Kidney epithelial cell (primary cell): ENCODE measurements at regions not wholly inside any gene's neighbourhood (a gene's known extent, or its start where the extent isn't known, plus 50 kb on each side); places are given as distances from the start of the nearest gene placed in this dataset.

ENCODE experiments used
- DNase-seq: peaks from one replicate; pipeline ENCODE4 v3.0.0-alpha.2; 2010; ENCODE audit warnings: low read depth
- H3K27me3 ChIP-seq: 2 replicates; pipeline ENCODE4 v1.6.0; 2011; ENCODE audit warnings: low read length; ENCODE audit not compliant: control insufficient read depth, insufficient read depth
- H3K36me3 ChIP-seq: 2 replicates; pipeline ENCODE4 v1.5.1; 2011; ENCODE audit warnings: low read length; ENCODE audit not compliant: control insufficient read depth, insufficient read depth
- H3K4me3 ChIP-seq: 2 replicates; pipeline ENCODE4 v1.5.1; 2011; ENCODE audit warnings: low read depth, mild to moderate bottlenecking, control low read depth, low read length
- CTCF ChIP-seq: IDR thresholded peaks from 2 replicates; pipeline ENCODE4 v1.5.1; 2011; ENCODE audit warnings: mild to moderate bottlenecking, moderate library complexity, low read length, control low read depth, inconsistent platforms; ENCODE audit not compliant: insufficient read depth, poor library complexity, severe bottlenecking

GRCh38 chr5:99949361-99949760 is 585.8 kb upstream of the FAM174A start:
- H3K4me3 ChIP-seq, result no peak overlapping the region
- no peak for TF ChIP-seq CTCF
- no peak for DNase-seq

GRCh38 chr5:99948850-99949249 is 586.3 kb upstream of the FAM174A start:
- TF ChIP-seq CTCF, result no peak
- no peak for DNase-seq
- Histone ChIP-seq H3K27me3 (no peaks in the 10 kb centered on the region), H3K4me3 (no peak overlapping the region), H3K36me3 (no peaks in the 10 kb centered on the region)

More at GRCh38 chr5:99949361-99949760, 585.8 kb upstream of the FAM174A start:
- Histone ChIP-seq H3K36me3 (no peaks in the 10 kb centered on the region), H3K27me3 (no peaks in the 10 kb centered on the region)

DNA sequence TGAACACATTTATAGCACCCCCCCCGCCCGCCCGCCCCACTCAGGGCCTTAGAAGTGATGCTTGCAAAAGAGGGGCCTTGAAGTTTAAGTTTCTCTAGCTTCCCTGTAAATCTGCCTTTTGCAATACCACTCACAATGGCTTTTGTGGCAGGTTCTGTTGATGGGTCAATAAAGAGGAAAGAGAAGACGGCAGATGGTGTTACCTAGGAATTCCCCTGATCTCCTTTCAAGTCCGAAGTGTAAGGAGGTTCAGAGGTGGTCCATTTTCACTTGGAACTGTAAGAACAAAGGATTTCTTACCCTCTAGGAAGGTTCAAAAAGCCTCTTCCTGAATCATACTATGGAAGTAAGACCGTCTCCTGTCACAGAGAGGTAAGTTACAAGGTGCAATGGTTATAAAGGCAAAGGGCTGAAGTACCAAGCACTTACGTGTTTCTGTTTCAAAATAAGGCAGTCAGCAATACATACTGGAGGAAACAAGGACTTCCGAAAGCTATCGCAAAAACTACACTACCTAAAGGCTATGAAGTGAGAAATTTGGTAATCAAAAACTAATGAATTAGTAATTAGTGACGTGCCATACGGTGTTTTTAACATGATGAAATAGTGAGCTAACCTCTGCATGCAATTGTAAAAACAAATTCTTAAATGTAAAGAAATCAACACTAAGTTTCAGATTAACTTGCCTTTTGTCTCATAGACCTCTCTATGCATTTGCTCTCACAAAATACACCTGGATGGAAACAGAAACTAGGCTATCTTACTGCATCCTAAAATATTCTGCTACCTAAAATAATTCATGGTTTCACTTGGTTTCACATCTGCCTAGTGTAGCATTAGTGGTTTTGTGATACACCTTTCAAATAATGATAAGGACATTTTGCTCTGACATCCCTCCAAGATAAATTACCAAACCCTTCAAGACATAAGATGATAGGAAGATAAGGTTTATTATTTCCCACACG is 589.4 kb upstream of the FAM174A start:
- Histone ChIP-seq H3K27me3 (no peaks in the 10 kb centered on the region), H3K4me3 (no peak overlapping the region), H3K36me3 (no peaks in the 10 kb centered on the region)
- TF ChIP-seq CTCF, result no peak
- DNase-seq, result no peak

DNA sequence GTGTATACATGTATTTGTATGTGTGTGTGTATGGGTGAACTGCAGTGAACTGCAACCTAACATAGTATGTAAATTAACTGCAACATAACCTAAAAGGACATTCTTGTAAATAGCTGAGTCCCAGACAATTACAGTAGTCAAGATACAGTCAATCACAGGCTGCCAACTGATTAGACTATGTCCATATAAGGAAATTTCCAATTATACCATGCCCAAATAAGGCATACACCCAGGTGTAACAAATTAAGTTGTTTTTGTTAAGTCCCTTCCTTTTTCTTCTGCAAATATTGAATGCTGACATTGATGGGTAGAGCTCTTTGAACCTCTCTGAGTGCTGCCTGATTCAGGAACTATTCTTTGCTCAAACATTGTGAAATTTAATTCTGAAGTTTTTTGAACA is 594.6 kb upstream of the FAM174A start:
- DNase-seq, result no peak
- Histone ChIP-seq H3K4me3 (no peak overlapping the region), H3K36me3 (no peaks in the 10 kb centered on the region)

GRCh38 chr5:99936911-99937310 is 598.3 kb upstream of the FAM174A start:
- DNase-seq, result no peak
- no peaks in the 10 kb centered on the region for H3K27me3 ChIP-seq
- TF ChIP-seq CTCF, result no peak
- H3K4me3 ChIP-seq, result no peak overlapping the region
- H3K36me3 ChIP-seq, result no peaks in the 10 kb centered on the region

More for the DNA sequence above, 594.6 kb upstream of the FAM174A start:
- TF ChIP-seq CTCF, result no peak
- no peaks in the 10 kb centered on the region for H3K27me3 ChIP-seq

DNA sequence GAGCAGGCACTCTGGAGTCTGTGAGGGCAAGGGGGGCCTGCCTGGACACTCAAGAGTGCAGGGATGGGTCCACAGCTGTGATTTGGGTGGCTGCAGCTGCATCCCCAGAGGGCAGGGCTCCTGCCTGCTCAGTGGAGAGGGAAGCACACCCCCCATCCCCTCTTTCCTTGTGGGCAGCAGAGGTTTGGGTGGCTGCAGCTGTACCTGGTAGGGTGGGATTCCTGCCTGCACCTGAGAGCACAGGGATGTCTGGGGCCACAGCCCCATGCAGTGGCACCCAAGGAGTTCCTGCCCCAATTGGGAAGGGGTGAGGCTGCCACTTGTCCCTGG is 605.4 kb upstream of the FAM174A start:
- Histone ChIP-seq H3K27me3 (no peaks in the 10 kb centered on the region), H3K4me3 (no peak overlapping the region), H3K36me3 (no peaks in the 10 kb centered on the region)
- no peak for DNase-seq
- TF ChIP-seq CTCF, result no peak
